Body of pancreas (tissue), 4 donors: ENCODE measurements at regions not wholly inside any gene's neighbourhood (a gene's known extent, or its start where the extent isn't known, plus 50 kb on each side); places are given as distances from the start of the nearest gene placed in this dataset.

Experiments used
- CTCF ChIP-seq, 7 experiments: fragments of 450-650 bp in 4 of 7; fragments of 200-600 bp in 3 of 7; sonication (generic) in 3 of 7; IDR thresholded peaks; one replicate each; pipeline ENCODE4 v1.5.1; 2016 to 2019; ENCODE audit warnings: antibody characterized with exemption in 7 of 7
- POLR2A ChIP-seq, 3 donors: fragments of 450-650 bp; IDR thresholded peaks; one replicate each; pipeline ENCODE4 v1.6.1; 2016; ENCODE audit warnings: antibody characterized with exemption in 3 of 3, mild to moderate bottlenecking in 2 of 3

DNA sequence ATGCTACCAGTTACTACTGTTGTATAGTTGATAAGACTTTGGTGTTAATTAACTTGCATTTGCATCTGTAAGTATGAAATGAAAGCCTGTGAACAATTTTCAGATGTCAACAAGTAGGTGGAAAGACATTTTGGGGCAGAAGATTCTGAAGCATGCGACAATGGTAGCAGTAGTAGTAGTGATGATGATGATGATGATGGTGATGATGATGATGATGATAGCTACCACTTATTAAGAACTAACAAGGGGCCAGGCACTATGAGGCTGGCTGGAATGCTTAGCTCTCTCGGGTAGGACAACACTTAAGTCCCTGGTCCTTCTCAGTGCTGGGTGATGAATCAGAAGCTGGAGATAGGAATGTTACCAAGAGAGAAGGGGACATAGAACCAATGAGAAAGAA, 333.4 kb upstream of the IL12A start:
- no peak for TF ChIP-seq CTCF (IDR thresholded peaks at IDR 0.05)
- no peak for TF ChIP-seq POLR2A (IDR thresholded peaks at IDR 0.05)
